ENCODE measurements at regions not wholly inside any gene's neighbourhood (a gene's known extent, or its start where the extent isn't known, plus 50 kb on each side); places are given as distances from the start of the nearest gene placed in this dataset.

GRCh38 chr12:126547905-126548304 is 1482.7 kb downstream of the AACS start:
- DNase-seq: no peak

GRCh38 chr12:126551869-126552268 is 1486.6 kb downstream of the AACS start:
- no peak for DNase-seq

- DNase-seq: no peak
These were observed 1489.4 kb downstream of the AACS start for GRCh38 chr12:126554625-126555024.

- DNase-seq: no peak
These were observed 1492.4 kb downstream of the AACS start for GRCh38 chr12:126557659-126558058.

- DNase-seq: no peak
These were observed 1493.0 kb downstream of the AACS start for GRCh38 chr12:126558219-126558618.

- DNase-seq: no peak
These were observed 1493.6 kb downstream of the AACS start for GRCh38 chr12:126558810-126559209.

- no peak for DNase-seq
These were observed 1501.8 kb downstream of the AACS start for GRCh38 chr12:126567016-126567415.

- DNase-seq: no peak
These were observed 1504.5 kb downstream of the AACS start for GRCh38 chr12:126569706-126570105.

- DNase-seq: no peak
These were observed 1505.3 kb downstream of the AACS start for GRCh38 chr12:126570566-126570965.

- no peak for DNase-seq
These were observed 1506.9 kb downstream of the AACS start for GRCh38 chr12:126572170-126572569.

GRCh38 chr12:126581655-126582054 is 1516.4 kb downstream of the AACS start:
- no peak for DNase-seq

- no peak for DNase-seq
These were observed 1517.0 kb downstream of the AACS start for GRCh38 chr12:126582231-126582630.

GRCh38 chr12:126588586-126589249 is 1523.5 kb downstream of the AACS start:
- no peak for DNase-seq

GRCh38 chr12:126591533-126591932 is 1526.3 kb downstream of the AACS start:
- no peak for DNase-seq

GRCh38 chr12:126601184-126602170 is 1536.2 kb downstream of the AACS start:
- DNase-seq: no peak

GRCh38 chr12:126602612-126603011 is 1537.4 kb downstream of the AACS start:
- no peak for DNase-seq

- DNase-seq: no peak
These were observed 1541.9 kb downstream of the AACS start for GRCh38 chr12:126607157-126607556.

GRCh38 chr12:126607867-126608266 is 1542.6 kb downstream of the AACS start:
- no peak for DNase-seq

GRCh38 chr12:126608607-126609175 is 1543.5 kb downstream of the AACS start:
- no peak for DNase-seq

- no peak for DNase-seq
These were observed 1551.2 kb downstream of the AACS start for GRCh38 chr12:126616441-126616840.

GRCh38 chr12:126617312-126617711 is 1552.1 kb downstream of the AACS start:
- DNase-seq: no peak

- no peak for DNase-seq
These were observed 1562.4 kb downstream of the AACS start for GRCh38 chr12:126627596-126627995.

- no peak for DNase-seq
These were observed 1571.6 kb downstream of the AACS start for GRCh38 chr12:126636821-126637220.
